ENCODE measurements at regions not wholly inside any gene's neighbourhood (a gene's known extent, or its start where the extent isn't known, plus 50 kb on each side); places are given as distances from the start of the nearest gene placed in this dataset.

DNA sequence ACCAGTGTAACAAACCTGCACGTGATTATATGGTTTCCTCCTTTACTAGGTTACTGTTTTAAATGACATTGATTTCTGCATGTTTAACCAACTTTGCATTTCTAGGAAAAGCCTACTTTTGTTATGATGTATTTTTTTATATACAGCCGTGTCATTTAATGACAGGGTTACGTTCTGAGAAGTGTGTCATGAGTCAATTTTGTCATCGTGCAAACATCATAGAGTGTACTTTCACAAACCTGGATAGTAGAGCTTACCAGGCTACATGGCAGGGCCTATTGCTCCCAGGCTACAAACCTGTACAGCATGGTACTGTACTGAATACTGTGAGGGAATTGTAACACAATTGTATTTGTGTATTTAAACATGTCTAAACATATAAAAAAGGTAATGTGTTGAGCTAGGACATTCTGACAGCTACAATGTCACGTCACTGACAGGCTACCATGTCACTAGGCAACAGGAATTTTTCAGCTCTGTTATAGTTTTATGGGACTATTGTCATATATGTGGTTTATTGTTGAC, 205.3 kb downstream of the PRL start:
- Histone ChIP-seq H3K27me3 (replicated peaks) (no peaks in the 10 kb centered on the region), H3K36me3 (replicated peaks) (no peaks in the 10 kb centered on the region), H3K27ac (no peak overlapping the region), H3K4me3 (ENCODE audit: low read depth, low read length) (no peak overlapping the region)
- TF ChIP-seq, protein P1, sequence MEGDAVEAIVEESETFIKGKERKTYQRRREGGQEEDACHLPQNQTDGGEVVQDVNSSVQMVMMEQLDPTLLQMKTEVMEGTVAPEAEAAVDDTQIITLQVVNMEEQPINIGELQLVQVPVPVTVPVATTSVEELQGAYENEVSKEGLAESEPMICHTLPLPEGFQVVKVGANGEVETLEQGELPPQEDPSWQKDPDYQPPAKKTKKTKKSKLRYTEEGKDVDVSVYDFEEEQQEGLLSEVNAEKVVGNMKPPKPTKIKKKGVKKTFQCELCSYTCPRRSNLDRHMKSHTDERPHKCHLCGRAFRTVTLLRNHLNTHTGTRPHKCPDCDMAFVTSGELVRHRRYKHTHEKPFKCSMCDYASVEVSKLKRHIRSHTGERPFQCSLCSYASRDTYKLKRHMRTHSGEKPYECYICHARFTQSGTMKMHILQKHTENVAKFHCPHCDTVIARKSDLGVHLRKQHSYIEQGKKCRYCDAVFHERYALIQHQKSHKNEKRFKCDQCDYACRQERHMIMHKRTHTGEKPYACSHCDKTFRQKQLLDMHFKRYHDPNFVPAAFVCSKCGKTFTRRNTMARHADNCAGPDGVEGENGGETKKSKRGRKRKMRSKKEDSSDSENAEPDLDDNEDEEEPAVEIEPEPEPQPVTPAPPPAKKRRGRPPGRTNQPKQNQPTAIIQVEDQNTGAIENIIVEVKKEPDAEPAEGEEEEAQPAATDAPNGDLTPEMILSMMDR (IDR thresholded peaks at IDR 0.05; ENCODE audit: low read depth, low read length, missing control alignments) = no peak
- DNase-seq = no peak
- in situ Hi-C loops (cut with HindIII; ENCODE audit: low pct_ligation_motif_present, low sequenced_read_pairs) = no loop called here

DNA sequence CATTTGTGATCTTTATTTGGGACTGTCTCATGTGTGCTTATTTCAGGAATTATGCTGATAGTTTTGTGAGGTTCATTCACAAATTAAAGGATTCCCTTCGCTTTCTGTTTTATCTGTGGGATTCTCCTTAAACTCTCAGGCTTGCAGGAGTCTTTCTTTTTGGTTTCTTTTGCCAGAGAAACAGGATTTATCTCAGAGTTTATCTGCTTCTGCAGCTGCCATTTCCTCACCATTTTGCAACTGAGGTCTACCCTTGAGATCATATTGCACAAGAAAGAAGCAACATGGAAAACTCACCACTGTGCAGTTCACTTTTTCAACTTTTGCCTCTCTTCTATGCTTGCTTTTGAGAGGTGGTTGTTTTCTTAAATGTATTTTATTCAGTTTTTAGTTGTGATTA, 201.0 kb downstream of the PRL start:
- Histone ChIP-seq H3K27ac (no peak overlapping the region), H3K4me3 (ENCODE audit: low read depth, low read length) (no peak overlapping the region), H3K27me3 (replicated peaks) (no peaks in the 10 kb centered on the region), H3K36me3 (replicated peaks) (no peaks in the 10 kb centered on the region)
- TF ChIP-seq, protein P1 (IDR thresholded peaks at IDR 0.05; ENCODE audit: low read depth, low read length, missing control alignments) = no peak
- DNase-seq = no peak
- in situ Hi-C loops (cut with HindIII; ENCODE audit: low pct_ligation_motif_present, low sequenced_read_pairs) = no loop called here

DNA sequence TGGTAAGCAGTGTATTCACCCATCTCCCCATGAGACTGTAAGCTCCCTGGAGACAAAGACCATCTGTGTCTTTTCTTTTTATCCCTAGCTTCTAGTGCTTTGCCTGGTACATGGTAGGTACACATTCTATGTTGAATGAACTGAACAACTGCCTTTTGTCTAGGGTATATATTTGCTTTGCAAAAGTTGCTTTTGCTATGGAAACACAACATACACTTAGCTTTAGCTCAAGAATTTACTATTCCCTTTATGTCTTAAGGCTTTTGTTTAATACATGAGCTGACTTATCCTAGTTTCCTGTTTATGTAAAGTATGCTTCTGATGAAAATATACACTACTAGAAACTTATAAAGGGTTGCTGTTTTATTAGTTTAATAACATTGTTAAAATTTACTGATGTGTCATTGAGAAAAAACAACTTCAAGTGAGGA, 198.2 kb downstream of the PRL start:
- no peak for DNase-seq
- H3K36me3 ChIP-seq (replicated peaks) = no peaks in the 10 kb centered on the region
- TF ChIP-seq, protein P1 (IDR thresholded peaks at IDR 0.05; ENCODE audit: low read depth, low read length, missing control alignments) = no peak
- no peak overlapping the region for H3K27ac ChIP-seq
- in situ Hi-C loops (cut with HindIII; ENCODE audit: low pct_ligation_motif_present, low sequenced_read_pairs) = no loop called here
- no peak overlapping the region for H3K4me3 ChIP-seq (ENCODE audit: low read depth, low read length)
- no peaks in the 10 kb centered on the region for H3K27me3 ChIP-seq (replicated peaks)

DNA sequence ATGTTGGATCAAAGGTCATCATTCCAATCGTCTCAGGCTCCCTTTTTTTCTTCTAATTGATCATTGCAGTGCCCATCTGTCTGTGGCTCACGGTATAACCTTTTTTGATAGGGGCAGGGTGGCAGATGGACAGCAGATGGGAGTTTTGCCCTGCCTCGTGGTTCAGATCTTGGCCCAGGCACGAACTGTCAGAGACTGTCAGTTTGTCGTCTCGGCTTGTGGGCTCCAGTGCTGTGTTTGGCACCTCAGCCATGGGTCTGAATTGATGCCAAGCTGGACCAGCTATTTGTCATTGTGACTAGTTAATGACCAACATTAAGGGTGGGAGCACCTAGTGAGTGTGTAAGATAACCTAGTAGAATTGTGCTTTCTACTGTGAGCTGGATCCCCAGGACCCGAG, 197.6 kb downstream of the PRL start:
- no peaks in the 10 kb centered on the region for H3K27me3 ChIP-seq (replicated peaks)
- in situ Hi-C loops (cut with HindIII; ENCODE audit: low pct_ligation_motif_present, low sequenced_read_pairs) = no loop called here
- DNase-seq = no peak
- H3K36me3 ChIP-seq (replicated peaks) = no peaks in the 10 kb centered on the region
- no peak overlapping the region for H3K4me3 ChIP-seq (ENCODE audit: low read depth, low read length)
- no peak overlapping the region for H3K27ac ChIP-seq
- TF ChIP-seq, protein P1 (IDR thresholded peaks at IDR 0.05; ENCODE audit: low read depth, low read length, missing control alignments) = no peak

DNA sequence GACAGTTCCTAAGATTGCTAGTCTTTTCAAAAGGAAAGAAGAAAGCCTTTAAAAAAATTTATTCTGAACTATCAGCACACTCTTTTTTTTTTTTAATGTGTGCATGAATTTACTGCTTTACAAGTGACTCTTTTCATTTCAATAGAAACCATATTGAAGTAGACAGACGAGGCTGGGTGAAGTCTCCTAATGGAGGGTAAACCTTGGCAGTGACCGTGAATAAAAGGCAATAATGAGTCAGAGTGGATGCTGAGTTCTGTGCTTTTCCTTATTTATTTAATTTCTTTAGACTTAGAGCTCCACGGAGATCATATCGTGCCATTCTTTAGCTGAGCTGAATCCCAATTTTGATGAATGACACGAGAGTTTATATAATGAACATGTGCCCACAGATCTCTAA, 196.9 kb downstream of the PRL start:
- in situ Hi-C loops (cut with HindIII; ENCODE audit: low pct_ligation_motif_present, low sequenced_read_pairs) = no loop called here
- H3K36me3 ChIP-seq (replicated peaks) = no peaks in the 10 kb centered on the region
- TF ChIP-seq, protein P1 (IDR thresholded peaks at IDR 0.05; ENCODE audit: low read depth, low read length, missing control alignments) = no peak
- no peak overlapping the region for H3K27ac ChIP-seq
- no peak for DNase-seq
- H3K4me3 ChIP-seq (ENCODE audit: low read depth, low read length) = no peak overlapping the region
- H3K27me3 ChIP-seq (replicated peaks) = no peaks in the 10 kb centered on the region

DNA sequence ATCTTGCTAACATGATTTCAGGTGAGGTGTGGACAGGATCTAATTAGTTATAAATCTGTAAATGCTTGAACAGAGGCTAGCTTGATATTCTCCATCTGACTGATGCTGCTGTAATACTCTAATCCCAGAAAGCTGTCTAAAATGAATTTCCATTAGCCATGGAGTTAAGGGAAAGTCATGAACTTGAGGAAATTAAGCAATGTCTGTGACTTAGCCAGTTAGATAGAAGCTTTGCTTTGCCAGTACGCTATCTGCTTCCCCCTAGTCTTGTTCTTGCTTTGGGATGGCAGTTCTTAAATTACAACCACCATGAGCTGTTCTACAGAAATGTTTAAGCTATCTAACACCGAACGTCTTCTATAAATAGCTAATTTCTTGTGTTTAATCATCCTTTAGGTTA, 195.7 kb downstream of the PRL start:
- no peak overlapping the region for H3K4me3 ChIP-seq (ENCODE audit: low read depth, low read length)
- DNase-seq = no peak
- in situ Hi-C loops (cut with HindIII; ENCODE audit: low pct_ligation_motif_present, low sequenced_read_pairs) = no loop called here
- no peak overlapping the region for H3K27ac ChIP-seq
- H3K36me3 ChIP-seq (replicated peaks) = no peaks in the 10 kb centered on the region
- H3K27me3 ChIP-seq (replicated peaks) = no peaks in the 10 kb centered on the region
- TF ChIP-seq, protein P1 (IDR thresholded peaks at IDR 0.05; ENCODE audit: low read depth, low read length, missing control alignments) = no peak

Data from brain microvascular endothelial cell (primary cell).